Small intestine (tissue), 7 donors: ENCODE measurements at regions not wholly inside any gene's neighbourhood (a gene's known extent, or its start where the extent isn't known, plus 50 kb on each side); places are given as distances from the start of the nearest gene placed in this dataset.

Source experiments
- DNase-seq, 2 donors: peaks; one replicate each; pipeline versions ENCODE4 v3.0.0 to v3.0.0-alpha.2; 2013
- FAIRE-seq: peaks from 2 replicates; lab custom pipeline; 2012; peaks lifted over from hg19 to GRCh38; lab: Jason Lieb, UNC
- H3K27ac ChIP-seq, 3 donors: one replicate each; pipeline ENCODE4 v1.5.1; 2013; ENCODE audit warnings: low read length in 2 of 3, mild to moderate bottlenecking in 2 of 3, control low read depth in 1 of 3, inconsistent platforms in 1 of 3, low read depth in 1 of 3, moderate library complexity in 1 of 3
- H3K27me3 ChIP-seq, 3 donors: one replicate each; pipeline ENCODE4 v1.6.1; 2013; ENCODE audit warnings: low read length in 3 of 3, inconsistent platforms in 1 of 3; ENCODE audit not compliant: control insufficient read depth in 3 of 3, insufficient read depth in 3 of 3
- H3K36me3 ChIP-seq, 3 donors: one replicate each; pipeline ENCODE4 v1.6.1; 2013; ENCODE audit warnings: low read length in 3 of 3, inconsistent platforms in 1 of 3, low read depth in 1 of 3, mild to moderate bottlenecking in 1 of 3, moderate library complexity in 1 of 3; ENCODE audit not compliant: control insufficient read depth in 3 of 3, insufficient read depth in 2 of 3
- H3K4me1 ChIP-seq, 3 donors: one replicate each; pipeline ENCODE4 v1.6.1; 2013; ENCODE audit warnings: low read length in 2 of 3, inconsistent platforms in 1 of 3, low read depth in 1 of 3, mild to moderate bottlenecking in 1 of 3, moderate library complexity in 1 of 3; ENCODE audit not compliant: control insufficient read depth in 3 of 3, insufficient read depth in 2 of 3
- H3K4me3 ChIP-seq, 3 donors: one replicate each; pipeline ENCODE4 v1.5.1; 2013; ENCODE audit warnings: low read length in 3 of 3, control low read depth in 1 of 3, inconsistent platforms in 1 of 3, low read depth in 1 of 3, mild to moderate bottlenecking in 1 of 3, moderate library complexity in 1 of 3
- H3K9me3 ChIP-seq, 2 donors: one replicate each; pipeline ENCODE4 v1.6.1; 2013; ENCODE audit warnings: low read depth in 1 of 2, low read length in 1 of 2; ENCODE audit not compliant: control insufficient read depth in 2 of 2, insufficient read depth in 1 of 2
- WGBS, 3 donors: extraction: QIAGEN DNeasy Blood & Tissue Kit; methylation state at CpG; one replicate each; pipeline ENCODE4 v1.1.7; 2013; 5-methylcytosine and 5-hydroxymethylcytosine counted together
- donor health status: healthy with polysubstance abuse.
- donor health status: control.
- donor health status: control.
- donor health status: Bipolar disorder and iron deficiency.
- donor health status: healthy.

DNA sequence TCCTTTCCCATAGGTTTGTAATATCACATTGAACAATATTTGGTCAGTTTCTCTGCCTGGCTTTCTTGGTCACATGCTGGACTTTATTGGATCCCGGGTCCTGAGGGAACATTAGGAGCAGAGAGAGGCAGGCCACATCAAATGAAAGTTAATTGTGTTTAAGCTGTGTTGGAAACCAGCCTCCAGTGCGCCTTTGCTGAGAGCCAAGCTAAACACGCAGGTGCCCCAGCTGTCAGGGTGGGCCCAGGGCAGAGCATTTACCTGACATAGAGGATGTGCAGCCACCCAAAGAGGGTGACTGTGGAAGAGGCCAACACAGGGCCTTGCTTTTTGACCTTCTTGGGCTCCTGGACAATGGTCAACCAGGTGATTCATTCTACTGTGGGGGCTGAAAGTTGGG lies 149.3 kb downstream of the EBLN2 start:
- Histone ChIP-seq H3K27me3 (no peaks in the 10 kb centered on the region), H3K9me3 (no peaks in the 10 kb centered on the region), H3K4me1 (no peaks in the 10 kb centered on the region), H3K27ac (no peak overlapping the region), H3K36me3 (no peaks in the 10 kb centered on the region), H3K4me3 (no peak overlapping the region)
- FAIRE-seq = no peak
- 91 to 94% (median 92%) methylated on average over 3 of the region's 3 CpGs for WGBS, 3 donors
- DNase-seq = no peak

DNA sequence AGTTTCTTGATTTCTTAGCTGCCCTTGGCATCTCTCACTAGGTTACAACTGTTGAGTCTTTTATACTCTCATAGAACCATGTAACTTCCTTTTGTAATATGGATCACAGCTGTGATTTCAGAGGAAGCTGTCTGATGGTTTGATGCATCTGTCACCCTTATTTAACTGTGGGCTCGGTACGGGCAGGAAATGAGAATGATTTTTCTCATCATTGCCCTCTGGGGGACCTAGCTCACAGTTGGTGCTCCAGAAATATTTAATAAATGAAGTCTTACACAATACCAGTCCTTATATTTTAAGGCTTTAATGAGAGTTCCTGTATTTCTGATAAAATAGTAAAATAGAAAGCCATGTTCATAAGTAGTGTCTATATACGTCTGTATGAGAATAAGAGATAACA lies 151.2 kb downstream of the EBLN2 start:
- DNase-seq = no peak
- no peak for FAIRE-seq
- Histone ChIP-seq H3K4me3 (no peak overlapping the region), H3K27ac (no peak overlapping the region), H3K27me3 (no peaks in the 10 kb centered on the region), H3K36me3 (no peaks in the 10 kb centered on the region), H3K4me1 (no peaks in the 10 kb centered on the region), H3K9me3 (no peaks in the 10 kb centered on the region)
- 62 to 87% (median 77%) methylated on average over 3 of the region's 3 CpGs for WGBS, 3 donors

DNA sequence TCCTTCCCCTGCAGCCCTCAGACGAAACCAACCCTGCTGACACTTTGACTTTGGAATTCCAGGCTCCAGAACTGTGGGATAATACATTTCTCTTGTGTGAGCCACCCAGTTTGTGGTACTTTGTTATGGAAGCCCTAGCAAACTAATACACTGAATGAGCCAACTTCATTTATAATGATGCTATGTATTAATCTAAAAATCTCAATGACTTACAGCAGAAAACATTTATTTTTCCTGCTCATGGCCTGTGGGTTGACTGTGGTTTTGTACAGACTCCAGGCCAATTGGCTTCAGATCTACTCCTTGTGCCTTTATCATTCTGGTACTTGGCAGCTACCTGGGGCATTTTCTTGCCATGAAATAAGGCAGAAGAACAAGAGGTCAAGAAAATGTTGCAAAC lies 152.4 kb downstream of the EBLN2 start:
- Histone ChIP-seq H3K36me3 (no peaks in the 10 kb centered on the region), H3K27me3 (no peaks in the 10 kb centered on the region), H3K4me1 (no peaks in the 10 kb centered on the region), H3K27ac (no peak overlapping the region), H3K4me3 (no peak overlapping the region), H3K9me3 (no peaks in the 10 kb centered on the region)
- DNase-seq = no peak
- FAIRE-seq = no peak
- whole genome bisulfite sequencing, 3 donors = 85 to 90% (median 85%) methylated on average over 1 of the region's 1 CpG

DNA sequence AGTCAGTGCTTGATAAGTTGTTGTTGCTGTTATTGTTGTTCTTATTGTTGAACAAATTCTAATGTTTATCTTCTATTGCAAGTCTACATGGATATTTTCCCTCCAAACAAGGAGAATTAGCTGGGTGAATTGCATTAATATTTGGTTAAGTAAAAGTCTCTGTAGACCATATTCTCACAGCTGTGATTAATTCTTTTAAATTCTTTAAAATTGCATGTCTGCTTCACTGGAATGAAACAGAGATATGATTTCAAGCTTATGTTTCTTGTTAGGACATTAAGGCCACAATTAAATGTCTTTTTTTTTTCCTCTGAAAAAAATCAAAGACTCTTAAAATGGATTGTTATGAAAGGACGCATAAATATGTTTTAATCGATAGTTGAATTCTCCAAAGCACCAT lies 153.4 kb downstream of the EBLN2 start:
- WGBS, 3 donors = 89 to 96% (median 95%) methylated on average over 2 of the region's 2 CpGs
- FAIRE-seq (no peak), DNase-seq (no peak)

DNA sequence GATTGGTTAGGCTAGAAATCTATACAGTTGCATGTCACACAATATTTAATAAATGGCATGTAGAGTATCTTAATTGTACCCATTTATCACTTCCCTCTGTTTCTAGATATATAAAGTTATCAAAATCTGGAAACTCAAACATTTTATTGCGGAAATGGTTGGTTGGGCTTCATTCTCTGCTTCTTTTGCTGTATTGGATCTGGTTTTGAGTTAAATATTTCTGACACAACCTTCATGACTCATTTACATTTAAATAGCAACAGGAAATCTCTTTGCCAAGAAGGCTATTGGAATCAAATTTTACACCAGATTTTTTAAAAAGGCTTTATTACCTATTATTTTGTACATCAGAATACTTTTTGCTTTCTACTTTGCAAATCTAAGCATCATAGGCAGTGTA lies 153.8 kb downstream of the EBLN2 start:
- no peak overlapping the region for H3K4me3 ChIP-seq
- no peaks in the 10 kb centered on the region for H3K9me3 ChIP-seq
- WGBS, 3 donors = 69 to 85% (median 83%) methylated on average over 1 of the region's 1 CpG
- FAIRE-seq (no peak), DNase-seq (no peak)
- H3K36me3 ChIP-seq = no peaks in the 10 kb centered on the region
- no peak overlapping the region for H3K27ac ChIP-seq
- no peaks in the 10 kb centered on the region for H3K4me1 ChIP-seq
- H3K27me3 ChIP-seq = no peaks in the 10 kb centered on the region

More for the DNA sequence above, 153.4 kb downstream of the EBLN2 start:
- Histone ChIP-seq H3K4me1 (no peaks in the 10 kb centered on the region), H3K9me3 (no peaks in the 10 kb centered on the region), H3K27ac (no peak overlapping the region), H3K36me3 (no peaks in the 10 kb centered on the region), H3K4me3 (no peak overlapping the region), H3K27me3 (no peaks in the 10 kb centered on the region)

DNA sequence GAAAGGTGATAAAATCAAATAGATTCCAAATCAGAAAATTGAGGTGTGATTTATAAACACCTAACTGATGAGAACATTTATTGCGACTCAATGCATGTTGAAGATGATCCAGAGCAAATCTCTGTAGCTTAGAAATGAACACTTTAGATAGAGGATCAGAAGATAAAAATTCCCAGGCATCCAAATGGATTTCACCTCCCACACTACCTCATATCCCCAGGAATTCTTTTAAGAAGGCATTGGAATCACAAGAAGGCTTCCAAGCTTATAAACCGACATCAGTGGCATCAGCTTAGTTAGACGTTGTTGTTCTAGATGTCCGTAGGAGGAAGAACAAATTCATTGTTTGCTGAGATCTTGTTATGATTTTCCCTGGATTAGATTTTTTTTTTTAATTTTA lies 154.4 kb downstream of the EBLN2 start:
- DNase-seq = no peak
- 85 to 92% (median 87%) methylated on average over 4 of the region's 4 CpGs for WGBS, 3 donors
- no peak for FAIRE-seq

DNA sequence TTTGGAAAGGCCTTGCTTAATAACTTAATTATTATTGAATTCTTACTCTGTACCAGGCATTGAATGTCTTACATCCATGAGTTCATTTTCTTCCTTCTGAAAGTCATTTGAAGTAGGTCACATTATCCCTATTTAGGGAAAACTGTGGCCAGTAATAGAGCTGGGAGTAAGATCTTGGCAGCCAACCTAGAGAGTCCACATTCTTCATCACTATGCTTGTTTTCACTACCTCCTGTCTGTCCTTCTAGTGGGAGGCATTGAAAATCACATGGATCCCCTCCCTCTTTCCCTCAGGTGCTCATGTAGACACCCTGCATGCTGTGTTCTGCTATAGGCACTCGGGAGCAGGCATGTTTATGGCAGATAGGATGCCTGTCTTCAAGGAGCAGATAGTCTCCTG lies 154.9 kb downstream of the EBLN2 start:
- no peaks in the 10 kb centered on the region for H3K9me3 ChIP-seq
- 82 to 91% (median 86%) methylated on average over 1 of the region's 1 CpG for WGBS, 3 donors
- no peak for FAIRE-seq
- H3K27ac ChIP-seq = no peak overlapping the region
- no peak overlapping the region for H3K4me3 ChIP-seq
- no peaks in the 10 kb centered on the region for H3K4me1 ChIP-seq
- H3K36me3 ChIP-seq = no peaks in the 10 kb centered on the region
- H3K27me3 ChIP-seq = no peaks in the 10 kb centered on the region
- DNase-seq = no peak

More for the DNA sequence above, 154.4 kb downstream of the EBLN2 start:
- no peaks in the 10 kb centered on the region for H3K27me3 ChIP-seq
- H3K9me3 ChIP-seq = no peaks in the 10 kb centered on the region
- H3K4me3 ChIP-seq = no peak overlapping the region
- no peaks in the 10 kb centered on the region for H3K4me1 ChIP-seq
- H3K27ac ChIP-seq = no peak overlapping the region
- no peaks in the 10 kb centered on the region for H3K36me3 ChIP-seq

DNA sequence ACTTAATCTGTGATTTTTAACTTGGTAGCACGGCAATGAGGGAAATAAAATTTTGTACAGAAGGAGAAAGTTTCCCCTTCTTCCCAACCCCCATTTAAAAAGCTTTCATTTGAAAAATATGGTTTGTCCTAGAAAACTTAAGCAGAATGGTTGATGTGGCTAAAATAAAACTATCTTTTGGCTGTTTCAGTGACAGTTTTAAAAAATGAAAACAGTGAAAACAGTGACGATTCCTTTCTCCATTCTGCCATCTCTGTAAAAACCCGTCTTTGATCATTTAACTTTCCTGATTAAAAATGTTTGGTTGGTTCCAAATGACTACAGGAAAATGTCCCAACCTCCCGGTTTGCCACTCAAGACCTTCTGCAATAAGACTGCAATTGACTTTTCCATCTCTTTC lies 160.7 kb downstream of the EBLN2 start:
- no peak for FAIRE-seq
- H3K4me1 ChIP-seq = no peaks in the 10 kb centered on the region
- H3K27me3 ChIP-seq = peaks cover 0 to 2% (median 0%) of the 10 kb centered on the region in 3 donors
- H3K36me3 ChIP-seq = no peaks in the 10 kb centered on the region
- no peak overlapping the region for H3K4me3 ChIP-seq
- H3K9me3 ChIP-seq = no peaks in the 10 kb centered on the region
- DNase-seq = no peak
- H3K27ac ChIP-seq = no peak overlapping the region
- WGBS, 3 donors = 84 to 86% (median 84%) methylated on average over 4 of the region's 4 CpGs

DNA sequence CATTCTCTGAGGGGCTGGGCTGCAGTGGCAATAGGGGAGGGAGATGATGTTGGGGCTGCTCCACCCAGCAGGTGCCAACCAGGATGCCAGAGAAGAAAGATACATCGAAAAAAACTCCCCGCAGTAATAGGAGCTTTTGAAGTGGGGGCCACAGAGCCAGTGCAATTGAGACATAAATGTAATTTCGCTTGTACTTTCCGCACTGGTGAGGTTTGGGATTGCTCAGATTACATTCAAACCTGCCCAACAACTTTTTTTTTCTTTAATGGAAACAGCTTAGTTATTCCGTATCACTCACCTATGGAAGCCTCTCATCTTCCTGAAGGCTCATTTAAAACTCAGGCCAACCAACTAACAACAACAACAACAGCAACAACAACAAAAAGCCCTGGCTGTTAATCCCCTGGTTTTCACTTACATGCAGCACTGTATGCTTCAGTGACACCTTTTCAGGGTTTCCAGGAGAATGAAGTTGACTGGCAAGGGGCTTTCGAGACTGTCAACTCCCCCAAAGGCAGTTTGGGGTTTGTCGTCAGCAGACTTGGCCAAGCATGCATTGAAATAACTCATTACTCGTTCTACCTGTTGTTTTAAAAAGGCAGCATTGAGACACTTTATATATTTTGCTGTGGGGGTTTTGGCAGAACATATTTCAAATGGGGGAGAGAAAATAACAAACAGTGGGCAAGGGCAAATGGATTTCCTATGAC lies 163.8 kb downstream of the EBLN2 start:
- DNase-seq (no peak), FAIRE-seq (no peak)
- WGBS, 3 donors = 70 to 85% (median 71%) methylated on average over 8 of the region's 8 CpGs
- H3K4me3 ChIP-seq = no peak overlapping the region
- H3K27me3 ChIP-seq = peaks cover 0 to 3% (median 2%) of the 10 kb centered on the region in 3 donors
- no peaks in the 10 kb centered on the region for H3K36me3 ChIP-seq
- no peak overlapping the region for H3K27ac ChIP-seq
- H3K9me3 ChIP-seq = no peaks in the 10 kb centered on the region
- no peaks in the 10 kb centered on the region for H3K4me1 ChIP-seq
